WI38 (cell line): ENCODE measurements at regions not wholly inside any gene's neighbourhood (a gene's known extent, or its start where the extent isn't known, plus 50 kb on each side); places are given as distances from the start of the nearest gene placed in this dataset.

Source experiments
- H3K4me3 ChIP-seq: 2 replicates; pipeline ENCODE4 v1.5.1; 2011; ENCODE audit warnings: low read depth, mild to moderate bottlenecking, control low read depth, low read length
- TF ChIP-seq, protein P1 (sequence below): IDR thresholded peaks from 2 replicates; pipeline ENCODE4 v1.5.1; 2012; ENCODE audit warnings: low read depth, mild to moderate bottlenecking, control low read depth, low read length

DNA sequence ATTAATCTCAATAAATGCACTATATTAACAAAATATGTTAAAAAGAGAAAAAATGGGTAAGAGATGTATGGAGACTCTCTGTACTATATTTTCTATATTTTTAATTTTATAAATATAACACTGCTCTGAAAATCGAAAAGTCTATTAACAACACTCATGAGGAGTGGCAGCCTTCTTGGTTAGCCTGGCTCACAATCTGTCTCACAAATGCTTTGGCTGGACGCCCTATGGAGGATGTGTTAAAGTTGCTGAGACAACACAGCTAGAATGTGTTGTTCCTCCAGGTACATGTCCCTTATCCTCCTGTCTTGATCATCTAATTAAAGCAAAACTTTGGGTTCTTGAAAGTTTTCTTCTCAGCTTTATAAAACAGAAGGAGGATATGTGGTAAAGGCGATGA lies 396.6 kb upstream of the PCDH20 start:
- no peak overlapping the region for H3K4me3 ChIP-seq
- TF ChIP-seq, protein P1, sequence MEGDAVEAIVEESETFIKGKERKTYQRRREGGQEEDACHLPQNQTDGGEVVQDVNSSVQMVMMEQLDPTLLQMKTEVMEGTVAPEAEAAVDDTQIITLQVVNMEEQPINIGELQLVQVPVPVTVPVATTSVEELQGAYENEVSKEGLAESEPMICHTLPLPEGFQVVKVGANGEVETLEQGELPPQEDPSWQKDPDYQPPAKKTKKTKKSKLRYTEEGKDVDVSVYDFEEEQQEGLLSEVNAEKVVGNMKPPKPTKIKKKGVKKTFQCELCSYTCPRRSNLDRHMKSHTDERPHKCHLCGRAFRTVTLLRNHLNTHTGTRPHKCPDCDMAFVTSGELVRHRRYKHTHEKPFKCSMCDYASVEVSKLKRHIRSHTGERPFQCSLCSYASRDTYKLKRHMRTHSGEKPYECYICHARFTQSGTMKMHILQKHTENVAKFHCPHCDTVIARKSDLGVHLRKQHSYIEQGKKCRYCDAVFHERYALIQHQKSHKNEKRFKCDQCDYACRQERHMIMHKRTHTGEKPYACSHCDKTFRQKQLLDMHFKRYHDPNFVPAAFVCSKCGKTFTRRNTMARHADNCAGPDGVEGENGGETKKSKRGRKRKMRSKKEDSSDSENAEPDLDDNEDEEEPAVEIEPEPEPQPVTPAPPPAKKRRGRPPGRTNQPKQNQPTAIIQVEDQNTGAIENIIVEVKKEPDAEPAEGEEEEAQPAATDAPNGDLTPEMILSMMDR = no peak

DNA sequence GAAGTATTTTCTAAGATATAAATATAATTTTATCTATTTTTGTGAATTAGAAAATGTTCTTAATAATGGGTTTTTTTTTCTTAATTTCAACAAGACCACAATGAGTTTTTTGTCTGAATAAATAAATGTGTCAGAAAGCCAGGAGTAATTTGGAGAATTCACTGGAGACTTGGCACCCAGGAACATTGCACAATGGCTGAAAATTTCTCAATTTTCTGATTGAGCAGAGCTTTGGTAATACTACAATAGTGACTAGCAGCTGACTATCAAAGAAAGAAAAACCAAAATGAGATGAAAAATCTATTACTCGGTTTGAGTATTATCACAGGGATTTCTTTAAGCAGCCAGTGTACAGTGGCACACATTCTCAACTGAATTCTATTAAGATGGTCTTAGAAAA lies 394.4 kb upstream of the PCDH20 start:
- TF ChIP-seq, protein P1 = no peak
- H3K4me3 ChIP-seq = no peak overlapping the region

DNA sequence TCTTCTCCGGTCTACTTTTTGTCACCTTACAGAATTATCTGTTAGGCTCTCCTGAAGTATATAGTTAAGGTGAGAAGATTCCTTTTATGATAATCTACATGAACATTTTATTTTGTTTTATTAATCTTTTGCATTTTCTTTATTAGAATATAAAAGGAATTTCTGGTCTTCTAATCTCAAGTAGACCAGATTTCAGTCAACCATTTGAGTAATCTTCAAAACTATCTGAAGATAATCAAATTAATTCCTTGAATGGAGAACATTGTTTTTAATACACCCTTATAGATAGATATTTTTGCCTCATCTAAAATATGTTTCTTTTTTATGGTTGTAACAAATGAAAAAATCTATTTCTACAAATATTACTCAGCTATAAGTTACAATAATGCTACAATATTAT lies 381.7 kb upstream of the PCDH20 start:
- H3K4me3 ChIP-seq = no peak overlapping the region
- TF ChIP-seq, protein P1 = no peak

- no peak overlapping the region for H3K4me3 ChIP-seq
- TF ChIP-seq, protein P1 = no peak
Measured at GRCh38 chr13:61795580-61795979, 379.9 kb upstream of the PCDH20 start.

DNA sequence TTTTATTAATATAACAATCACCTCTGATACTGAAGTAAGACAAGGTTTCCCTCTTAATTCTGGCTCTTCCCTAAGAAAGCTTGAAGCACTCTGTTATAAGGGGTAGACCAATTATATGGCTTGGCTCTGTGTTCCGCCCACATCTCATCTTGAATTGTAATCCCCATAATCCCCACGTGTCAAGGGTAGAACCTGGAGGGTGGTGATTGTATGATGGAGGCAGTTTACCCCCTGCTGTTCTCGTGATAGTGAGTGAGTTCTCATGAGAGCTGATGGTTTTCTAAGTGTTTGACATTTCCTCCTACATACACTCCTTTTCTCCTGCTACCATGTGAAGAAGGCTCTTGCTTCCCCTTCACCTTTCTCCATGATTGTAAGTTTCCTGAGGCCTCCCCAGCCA lies 363.8 kb upstream of the PCDH20 start:
- TF ChIP-seq, protein P1 = no peak
- H3K4me3 ChIP-seq = no peak overlapping the region

DNA sequence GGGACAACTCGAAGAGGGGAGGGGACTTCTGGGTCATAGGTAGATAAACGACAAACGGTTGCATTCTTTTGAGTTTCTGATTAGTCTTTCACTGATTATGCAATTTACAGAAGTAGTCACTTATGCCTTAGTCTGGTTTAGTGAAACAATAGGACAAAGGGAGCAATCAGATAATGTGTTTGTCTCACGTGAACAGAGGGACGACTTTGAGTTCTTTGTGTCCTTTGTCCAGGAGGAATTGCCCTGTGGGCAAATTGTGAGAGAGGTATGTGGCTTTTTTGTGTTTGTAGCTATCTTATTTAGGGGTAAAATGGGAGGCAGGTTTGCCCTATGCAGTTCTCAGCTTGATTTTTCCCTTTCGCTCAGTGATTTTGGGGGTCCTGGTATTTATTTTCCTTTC lies 362.9 kb upstream of the PCDH20 start:
- TF ChIP-seq, protein P1 = no peak
- H3K4me3 ChIP-seq = no peak overlapping the region

DNA sequence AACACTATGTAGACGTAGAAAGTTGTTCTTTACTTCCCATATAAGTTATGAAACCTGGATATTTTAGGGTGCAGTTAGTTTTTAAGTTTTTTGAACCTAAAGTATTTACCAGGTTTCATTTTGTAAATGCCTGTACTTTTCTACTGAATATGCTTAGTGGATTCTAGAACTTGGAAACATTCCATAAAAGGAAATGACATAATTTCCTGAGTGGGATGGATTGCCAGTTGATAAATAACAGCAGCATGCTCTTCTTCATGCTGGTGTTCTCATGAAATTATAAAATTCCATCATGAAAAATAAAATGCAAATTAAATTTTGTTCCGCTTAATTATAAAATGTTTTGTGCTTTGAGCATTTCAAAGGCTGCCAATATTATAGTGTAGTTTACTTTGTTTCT lies 362.2 kb upstream of the PCDH20 start:
- H3K4me3 ChIP-seq = no peak overlapping the region
- TF ChIP-seq, protein P1 = no peak

GRCh38 chr13:61777271-61777670 lies 361.6 kb upstream of the PCDH20 start:
- TF ChIP-seq, protein P1 = no peak
- H3K4me3 ChIP-seq = no peak overlapping the region
